ENCODE measurements at regions not wholly inside any gene's neighbourhood (a gene's known extent, or its start where the extent isn't known, plus 50 kb on each side); places are given as distances from the start of the nearest gene placed in this dataset.
A peak's percentile ranks its signal among the peaks of the same experiment; 100 is the strongest.

- no peak overlapping the region for H3K27ac ChIP-seq (ENCODE audit: low read depth in 1 of 3, low read length in 2 of 3)
- no peaks in the 10 kb centered on the region for H3K4me1 ChIP-seq (ENCODE audit: control insufficient read depth in 3 of 3, insufficient read depth in 2 of 3, low read depth in 1 of 3, low read length in 2 of 3)
- FAIRE-seq = no peak
- 73 to 77% (median 75%) methylated on average over 8 of the region's 8 CpGs for WGBS, 3 donors
- DNase-seq = peak in 1 of 2 donors; percentile 8
- no peaks in the 10 kb centered on the region for H3K27me3 ChIP-seq (ENCODE audit: control insufficient read depth in 3 of 3, insufficient read depth in 3 of 3, low read length in 3 of 3)
- H3K9me3 ChIP-seq (ENCODE audit: control insufficient read depth in 2 of 2, insufficient read depth in 1 of 2, low read depth in 1 of 2, low read length in 1 of 2) = no peaks in the 10 kb centered on the region
- no peak overlapping the region for H3K4me3 ChIP-seq (ENCODE audit: low read depth in 1 of 3, low read length in 3 of 3)
- no peaks in the 10 kb centered on the region for H3K36me3 ChIP-seq (ENCODE audit: control insufficient read depth in 3 of 3, insufficient read depth in 2 of 3, low read depth in 1 of 3, low read length in 3 of 3)
Observed at GRCh38 chr6:10030942-10031537, 383.8 kb downstream of the TFAP2A start.

- no peak overlapping the region for H3K4me3 ChIP-seq (ENCODE audit: low read depth in 1 of 3, low read length in 3 of 3)
- H3K9me3 ChIP-seq (ENCODE audit: control insufficient read depth in 2 of 2, insufficient read depth in 1 of 2, low read depth in 1 of 2, low read length in 1 of 2) = no peaks in the 10 kb centered on the region
- no peaks in the 10 kb centered on the region for H3K27me3 ChIP-seq (ENCODE audit: control insufficient read depth in 3 of 3, insufficient read depth in 3 of 3, low read length in 3 of 3)
- FAIRE-seq = no peak
- DNase-seq = no peak
- no peaks in the 10 kb centered on the region for H3K4me1 ChIP-seq (ENCODE audit: control insufficient read depth in 3 of 3, insufficient read depth in 2 of 3, low read depth in 1 of 3, low read length in 2 of 3)
- WGBS, 3 donors = 62 to 63% (median 63%) methylated on average over 4 of the region's 4 CpGs
- no peak overlapping the region for H3K27ac ChIP-seq (ENCODE audit: low read depth in 1 of 3, low read length in 2 of 3)
- H3K36me3 ChIP-seq (ENCODE audit: control insufficient read depth in 3 of 3, insufficient read depth in 2 of 3, low read depth in 1 of 3, low read length in 3 of 3) = no peaks in the 10 kb centered on the region
Observed at GRCh38 chr6:10028222-10028621, 386.7 kb downstream of the TFAP2A start.

- Histone ChIP-seq H3K27me3 (ENCODE audit: control insufficient read depth in 3 of 3, insufficient read depth in 3 of 3, low read length in 3 of 3) (no peaks in the 10 kb centered on the region), H3K27ac (ENCODE audit: low read depth in 1 of 3, low read length in 2 of 3) (no peak overlapping the region), H3K9me3 (ENCODE audit: control insufficient read depth in 2 of 2, insufficient read depth in 1 of 2, low read depth in 1 of 2, low read length in 1 of 2) (no peaks in the 10 kb centered on the region), H3K36me3 (ENCODE audit: control insufficient read depth in 3 of 3, insufficient read depth in 2 of 3, low read depth in 1 of 3, low read length in 3 of 3) (no peaks in the 10 kb centered on the region), H3K4me3 (ENCODE audit: low read depth in 1 of 3, low read length in 3 of 3) (no peak overlapping the region), H3K4me1 (ENCODE audit: control insufficient read depth in 3 of 3, insufficient read depth in 2 of 3, low read depth in 1 of 3, low read length in 2 of 3) (no peaks in the 10 kb centered on the region)
- DNase-seq (no peak), FAIRE-seq (no peak)
- WGBS, 3 donors = 87 to 94% (median 89%) methylated on average over 3 of the region's 3 CpGs
Observed at GRCh38 chr6:10019851-10020250, 395.0 kb downstream of the TFAP2A start.

GRCh38 chr6:10014557-10014956, 400.3 kb downstream of the TFAP2A start:
- DNase-seq = no peak

GRCh38 chr6:10000551-10000950, 414.3 kb downstream of the TFAP2A start:
- no peak overlapping the region for H3K27ac ChIP-seq (ENCODE audit: low read depth in 1 of 3, low read length in 2 of 3)
- no peaks in the 10 kb centered on the region for H3K9me3 ChIP-seq (ENCODE audit: control insufficient read depth in 2 of 2, insufficient read depth in 1 of 2, low read depth in 1 of 2, low read length in 1 of 2)
- DNase-seq (no peak), FAIRE-seq (no peak)
- no peaks in the 10 kb centered on the region for H3K36me3 ChIP-seq (ENCODE audit: control insufficient read depth in 3 of 3, insufficient read depth in 2 of 3, low read depth in 1 of 3, low read length in 3 of 3)
- no peaks in the 10 kb centered on the region for H3K27me3 ChIP-seq (ENCODE audit: control insufficient read depth in 3 of 3, insufficient read depth in 3 of 3, low read length in 3 of 3)
- WGBS, 3 donors = 79 to 82% (median 80%) methylated on average over 3 of the region's 3 CpGs
- H3K4me1 ChIP-seq (ENCODE audit: control insufficient read depth in 3 of 3, insufficient read depth in 2 of 3, low read depth in 1 of 3, low read length in 2 of 3) = no peaks in the 10 kb centered on the region
- H3K4me3 ChIP-seq (ENCODE audit: low read depth in 1 of 3, low read length in 3 of 3) = no peak overlapping the region

More at GRCh38 chr6:10014557-10014956, 400.3 kb downstream of the TFAP2A start:
- FAIRE-seq = no peak
- no peaks in the 10 kb centered on the region for H3K27me3 ChIP-seq (ENCODE audit: control insufficient read depth in 3 of 3, insufficient read depth in 3 of 3, low read length in 3 of 3)
- H3K9me3 ChIP-seq (ENCODE audit: control insufficient read depth in 2 of 2, insufficient read depth in 1 of 2, low read depth in 1 of 2, low read length in 1 of 2) = peaks cover 0 to 4% of the 10 kb centered on the region in 2 donors
- H3K4me3 ChIP-seq (ENCODE audit: low read depth in 1 of 3, low read length in 3 of 3) = no peak overlapping the region
- WGBS, 3 donors = 55 to 84% (median 79%) methylated on average over 5 of the region's 5 CpGs
- H3K27ac ChIP-seq (ENCODE audit: low read depth in 1 of 3, low read length in 2 of 3) = no peak overlapping the region
- H3K36me3 ChIP-seq (ENCODE audit: control insufficient read depth in 3 of 3, insufficient read depth in 2 of 3, low read depth in 1 of 3, low read length in 3 of 3) = no peaks in the 10 kb centered on the region
- H3K4me1 ChIP-seq (ENCODE audit: control insufficient read depth in 3 of 3, insufficient read depth in 2 of 3, low read depth in 1 of 3, low read length in 2 of 3) = no peaks in the 10 kb centered on the region

GRCh38 chr6:9999796-10000195, 415.1 kb downstream of the TFAP2A start:
- no peaks in the 10 kb centered on the region for H3K4me1 ChIP-seq (ENCODE audit: control insufficient read depth in 3 of 3, insufficient read depth in 2 of 3, low read depth in 1 of 3, low read length in 2 of 3)
- no peaks in the 10 kb centered on the region for H3K27me3 ChIP-seq (ENCODE audit: control insufficient read depth in 3 of 3, insufficient read depth in 3 of 3, low read length in 3 of 3)
- no peak overlapping the region for H3K4me3 ChIP-seq (ENCODE audit: low read depth in 1 of 3, low read length in 3 of 3)
- no peak for DNase-seq
- no peak for FAIRE-seq
- H3K27ac ChIP-seq (ENCODE audit: low read depth in 1 of 3, low read length in 2 of 3) = no peak overlapping the region
- no peaks in the 10 kb centered on the region for H3K36me3 ChIP-seq (ENCODE audit: control insufficient read depth in 3 of 3, insufficient read depth in 2 of 3, low read depth in 1 of 3, low read length in 3 of 3)
- H3K9me3 ChIP-seq (ENCODE audit: control insufficient read depth in 2 of 2, insufficient read depth in 1 of 2, low read depth in 1 of 2, low read length in 1 of 2) = no peaks in the 10 kb centered on the region
- 76 to 89% (median 81%) methylated on average over 3 of the region's 3 CpGs for WGBS, 3 donors

- WGBS, 3 donors = 46 to 49% (median 49%) methylated on average over 2 of the region's 2 CpGs
- no peak for DNase-seq
- Histone ChIP-seq H3K4me1 (ENCODE audit: control insufficient read depth in 3 of 3, insufficient read depth in 2 of 3, low read depth in 1 of 3, low read length in 2 of 3) (no peaks in the 10 kb centered on the region), H3K27me3 (ENCODE audit: control insufficient read depth in 3 of 3, insufficient read depth in 3 of 3, low read length in 3 of 3) (no peaks in the 10 kb centered on the region), H3K9me3 (ENCODE audit: control insufficient read depth in 2 of 2, insufficient read depth in 1 of 2, low read depth in 1 of 2, low read length in 1 of 2) (no peaks in the 10 kb centered on the region), H3K4me3 (ENCODE audit: low read depth in 1 of 3, low read length in 3 of 3) (no peak overlapping the region), H3K27ac (ENCODE audit: low read depth in 1 of 3, low read length in 2 of 3) (no peak overlapping the region), H3K36me3 (ENCODE audit: control insufficient read depth in 3 of 3, insufficient read depth in 2 of 3, low read depth in 1 of 3, low read length in 3 of 3) (no peaks in the 10 kb centered on the region)
- FAIRE-seq = no peak
Observed at GRCh38 chr6:9986273-9986672, 428.6 kb downstream of the TFAP2A start.

GRCh38 chr6:9985481-9985880, 429.4 kb downstream of the TFAP2A start:
- H3K9me3 ChIP-seq (ENCODE audit: control insufficient read depth in 2 of 2, insufficient read depth in 1 of 2, low read depth in 1 of 2, low read length in 1 of 2) = no peaks in the 10 kb centered on the region
- H3K4me1 ChIP-seq (ENCODE audit: control insufficient read depth in 3 of 3, insufficient read depth in 2 of 3, low read depth in 1 of 3, low read length in 2 of 3) = no peaks in the 10 kb centered on the region
- DNase-seq (no peak), FAIRE-seq (no peak)
- H3K27ac ChIP-seq (ENCODE audit: low read depth in 1 of 3, low read length in 2 of 3) = no peak overlapping the region
- H3K4me3 ChIP-seq (ENCODE audit: low read depth in 1 of 3, low read length in 3 of 3) = no peak overlapping the region
- no peaks in the 10 kb centered on the region for H3K27me3 ChIP-seq (ENCODE audit: control insufficient read depth in 3 of 3, insufficient read depth in 3 of 3, low read length in 3 of 3)
- H3K36me3 ChIP-seq (ENCODE audit: control insufficient read depth in 3 of 3, insufficient read depth in 2 of 3, low read depth in 1 of 3, low read length in 3 of 3) = no peaks in the 10 kb centered on the region

GRCh38 chr6:9984607-9985006, 430.3 kb downstream of the TFAP2A start:
- Histone ChIP-seq H3K4me1 (ENCODE audit: control insufficient read depth in 3 of 3, insufficient read depth in 2 of 3, low read depth in 1 of 3, low read length in 2 of 3) (no peaks in the 10 kb centered on the region), H3K36me3 (ENCODE audit: control insufficient read depth in 3 of 3, insufficient read depth in 2 of 3, low read depth in 1 of 3, low read length in 3 of 3) (no peaks in the 10 kb centered on the region), H3K4me3 (ENCODE audit: low read depth in 1 of 3, low read length in 3 of 3) (no peak overlapping the region), H3K9me3 (ENCODE audit: control insufficient read depth in 2 of 2, insufficient read depth in 1 of 2, low read depth in 1 of 2, low read length in 1 of 2) (no peaks in the 10 kb centered on the region), H3K27me3 (ENCODE audit: control insufficient read depth in 3 of 3, insufficient read depth in 3 of 3, low read length in 3 of 3) (no peaks in the 10 kb centered on the region), H3K27ac (ENCODE audit: low read depth in 1 of 3, low read length in 2 of 3) (no peak overlapping the region)
- DNase-seq (no peak), FAIRE-seq (no peak)

All from small intestine (tissue), 7 donors.